Aorta (tissue), 5 donors: ENCODE measurements at regions not wholly inside any gene's neighbourhood (a gene's known extent, or its start where the extent isn't known, plus 50 kb on each side); places are given as distances from the start of the nearest gene placed in this dataset.

Source experiments
- ATAC-seq: fragments of 200-7000 bp; cut with Tn5 transposase; one replicate; pipeline ENCODE4 v1.9.1; 2022; ENCODE audit warnings: moderate library complexity; ENCODE audit not compliant: low FRiP score
- DNase-seq, 2 donors: peaks; one replicate each; pipeline ENCODE4 v3.0.0-alpha.2; 2020
- H3K27ac ChIP-seq, 2 donors: one replicate each; pipeline ENCODE4 v1.5.1; 2013; ENCODE audit warnings: low read length in 2 of 2, mild to moderate bottlenecking in 2 of 2, moderate library complexity in 2 of 2, control low read depth in 1 of 2, inconsistent platforms in 1 of 2, low read depth in 1 of 2
- H3K27me3 ChIP-seq, 2 donors: one replicate each; pipeline ENCODE4 v1.6.1; 2013; ENCODE audit warnings: control low read depth in 1 of 2, low read length in 1 of 2, mild to moderate bottlenecking in 1 of 2, moderate library complexity in 1 of 2; ENCODE audit not compliant: insufficient read depth in 2 of 2, control insufficient read depth in 1 of 2
- H3K36me3 ChIP-seq, 2 donors: one replicate each; pipeline ENCODE4 v1.6.1; 2013; ENCODE audit warnings: control low read depth in 1 of 2, low read length in 1 of 2, mild to moderate bottlenecking in 1 of 2; ENCODE audit not compliant: insufficient read depth in 2 of 2, control insufficient read depth in 1 of 2
- H3K4me1 ChIP-seq, 2 donors: one replicate each; pipeline ENCODE4 v1.6.1; 2013; ENCODE audit warnings: low read length in 2 of 2, control low read depth in 1 of 2, mild to moderate bottlenecking in 1 of 2, moderate library complexity in 1 of 2; ENCODE audit not compliant: insufficient read depth in 2 of 2, control insufficient read depth in 1 of 2
- H3K4me3 ChIP-seq, 2 donors: one replicate each; pipeline ENCODE4 v1.5.1; 2013; ENCODE audit warnings: low read length in 2 of 2, control low read depth in 1 of 2, mild to moderate bottlenecking in 1 of 2
- H3K9me3 ChIP-seq: one replicate; pipeline ENCODE4 v1.6.1; 2013; ENCODE audit warnings: mild to moderate bottlenecking, low read length; ENCODE audit not compliant: control insufficient read depth
- WGBS, 2 donors: extraction: QIAGEN DNeasy Blood & Tissue Kit; methylation state at CpG; one replicate each; pipeline ENCODE4 v1.1.7; 2013; 5-methylcytosine and 5-hydroxymethylcytosine counted together
- intact Hi-C, 2 donors: fragments of 100-400 bp; cut with DNase I; formaldehyde crosslinking; loops; one replicate each; pipeline versions ENCODE4 v1.14.2 to v1.15.0; 2022
- donor health status: healthy with polysubstance abuse.
- donor health status: Bipolar disorder and iron deficiency.
- donor health status: DM: no; HTN: no; CAD: no.
- donor health status: DM: no; HTN: no; CAD: no.
- donor health status: DM: yes; HTN: yes; CAD: no.

DNA sequence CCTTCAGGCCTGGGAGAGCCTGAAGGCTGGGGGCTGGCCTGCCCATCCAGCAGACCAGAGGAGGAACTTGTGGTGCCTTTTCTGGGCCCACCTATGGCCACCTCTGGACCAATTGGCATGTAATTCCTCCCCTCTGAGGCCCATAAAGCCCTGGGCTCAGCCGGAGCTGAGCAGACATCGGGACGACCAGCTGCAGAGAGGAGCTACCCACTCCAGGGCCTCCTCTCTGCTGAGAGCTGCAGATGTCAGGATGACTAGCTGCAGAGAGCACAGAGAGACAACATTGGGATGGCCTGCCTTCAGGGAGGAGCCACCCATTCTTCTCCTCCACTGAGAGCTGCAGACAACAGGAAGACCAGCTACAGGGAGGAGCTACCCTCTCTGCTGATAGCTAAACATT, 370.1 kb downstream of the CD83 start:
- ATAC-seq (no peak), DNase-seq (no peak)
- Histone ChIP-seq H3K27ac (no peak overlapping the region), H3K4me3 (no peak overlapping the region), H3K27me3 (no peaks in the 10 kb centered on the region), H3K36me3 (no peaks in the 10 kb centered on the region), H3K9me3 (no peaks in the 10 kb centered on the region), H3K4me1 (no peaks in the 10 kb centered on the region)
- 99 to 100% methylated on average over 3 of the region's 3 CpGs for WGBS, 2 donors
- intact Hi-C loops, result no loop called here

- intact Hi-C loops, result no loop called here
- H3K27ac ChIP-seq, result no peak overlapping the region
- H3K4me1 ChIP-seq, result no peaks in the 10 kb centered on the region
- H3K4me3 ChIP-seq, result no peak overlapping the region
- peaks cover under 1% of the 10 kb centered on the region for H3K9me3 ChIP-seq
- H3K27me3 ChIP-seq, result no peaks in the 10 kb centered on the region
- no peak for ATAC-seq
- no peaks in the 10 kb centered on the region for H3K36me3 ChIP-seq
- 95 to 96% methylated on average over 2 of the region's 2 CpGs for WGBS, 2 donors
- DNase-seq, result no peak
Observed at GRCh38 chr6:14488180-14488579, 370.6 kb downstream of the CD83 start.

DNA sequence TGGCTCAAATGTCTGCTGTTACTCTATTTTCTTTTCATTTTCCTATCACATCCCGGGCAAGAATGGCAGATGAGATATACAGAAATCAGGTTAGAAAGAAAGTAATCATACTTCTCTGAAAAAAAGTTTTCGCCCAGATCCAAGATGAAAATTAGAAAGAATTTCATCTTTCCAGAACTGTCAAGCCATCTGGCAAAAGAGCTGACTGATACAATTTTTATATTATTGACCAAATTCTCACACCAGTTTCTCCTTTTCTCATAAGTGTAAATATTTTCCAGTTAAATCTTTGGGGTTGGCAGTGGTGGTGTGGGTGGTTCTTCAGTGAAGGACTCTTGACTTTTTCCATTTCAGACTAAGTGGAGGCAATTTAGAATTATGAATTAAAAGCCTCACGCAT, 371.9 kb downstream of the CD83 start:
- H3K4me1 ChIP-seq, result no peaks in the 10 kb centered on the region
- H3K4me3 ChIP-seq, result no peak overlapping the region
- no peaks in the 10 kb centered on the region for H3K36me3 ChIP-seq
- DNase-seq, result no peak
- no peaks in the 10 kb centered on the region for H3K27me3 ChIP-seq
- 89 to 90% methylated on average over 3 of the region's 3 CpGs for WGBS, 2 donors
- ATAC-seq, result no peak
- H3K9me3 ChIP-seq, result peaks cover 1% of the 10 kb centered on the region
- intact Hi-C loops, result no loop called here
- no peak overlapping the region for H3K27ac ChIP-seq

GRCh38 chr6:14498748-14499147, 381.2 kb downstream of the CD83 start:
- Histone ChIP-seq H3K4me3 (no peak overlapping the region), H3K27me3 (no peaks in the 10 kb centered on the region), H3K4me1 (no peaks in the 10 kb centered on the region), H3K36me3 (no peaks in the 10 kb centered on the region), H3K27ac (no peak overlapping the region), H3K9me3 (no peaks in the 10 kb centered on the region)
- 74 to 82% methylated on average over 1 of the region's 1 CpG for WGBS, 2 donors
- no peak for ATAC-seq
- no peak for DNase-seq
- intact Hi-C loops, result no loop called here

GRCh38 chr6:14499309-14499708, 381.7 kb downstream of the CD83 start:
- H3K9me3 ChIP-seq, result no peaks in the 10 kb centered on the region
- H3K4me1 ChIP-seq, result no peaks in the 10 kb centered on the region
- WGBS, 2 donors, result 88 to 91% methylated on average over 4 of the region's 4 CpGs
- intact Hi-C loops, result no loop called here
- no peak overlapping the region for H3K4me3 ChIP-seq
- DNase-seq (no peak), ATAC-seq (no peak)
- H3K27me3 ChIP-seq, result no peaks in the 10 kb centered on the region
- no peaks in the 10 kb centered on the region for H3K36me3 ChIP-seq
- H3K27ac ChIP-seq, result no peak overlapping the region

GRCh38 chr6:14499841-14500240, 382.3 kb downstream of the CD83 start:
- no peak overlapping the region for H3K4me3 ChIP-seq
- no peak for ATAC-seq
- WGBS, 2 donors, result 13% methylated on average over 10 of the region's 10 CpGs

DNA sequence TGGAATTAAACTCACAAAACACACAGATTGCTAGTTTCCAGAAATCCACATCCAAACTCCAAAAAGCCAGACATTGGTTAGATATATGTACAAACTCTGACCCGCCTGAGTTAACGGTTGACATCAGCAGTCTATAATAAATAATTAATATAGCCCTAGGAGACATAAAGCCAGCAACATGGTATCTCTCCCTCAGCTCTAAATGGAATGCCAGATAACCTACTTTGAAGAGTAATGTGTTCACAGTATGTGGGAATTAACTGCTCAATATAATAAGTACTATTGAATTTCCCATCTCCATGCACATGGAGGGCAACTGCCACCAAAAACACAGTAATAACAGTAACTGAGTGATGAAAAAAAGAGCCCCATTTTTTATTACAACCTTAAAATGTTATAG, 383.2 kb downstream of the CD83 start:
- Histone ChIP-seq H3K27ac (no peak overlapping the region), H3K4me1 (no peaks in the 10 kb centered on the region), H3K36me3 (no peaks in the 10 kb centered on the region), H3K27me3 (no peaks in the 10 kb centered on the region), H3K9me3 (no peaks in the 10 kb centered on the region), H3K4me3 (no peak overlapping the region)
- intact Hi-C loops, result no loop called here
- no peak for ATAC-seq
- DNase-seq, result no peak
- 96 to 100% methylated on average over 2 of the region's 2 CpGs for WGBS, 2 donors

More at GRCh38 chr6:14499841-14500240, 382.3 kb downstream of the CD83 start:
- Histone ChIP-seq H3K36me3 (no peaks in the 10 kb centered on the region), H3K27me3 (no peaks in the 10 kb centered on the region), H3K9me3 (no peaks in the 10 kb centered on the region), H3K27ac (no peak overlapping the region), H3K4me1 (no peaks in the 10 kb centered on the region)
- intact Hi-C loops, result no loop called here
- no peak for DNase-seq

GRCh38 chr6:14501240-14501639, 383.7 kb downstream of the CD83 start:
- Histone ChIP-seq H3K4me3 (no peak overlapping the region), H3K4me1 (no peaks in the 10 kb centered on the region), H3K36me3 (no peaks in the 10 kb centered on the region), H3K27me3 (no peaks in the 10 kb centered on the region), H3K27ac (no peak overlapping the region), H3K9me3 (no peaks in the 10 kb centered on the region)
- intact Hi-C loops, result no loop called here
- no peak for DNase-seq
- 98% methylated on average over 7 of the region's 7 CpGs for WGBS, 2 donors
- ATAC-seq, result no peak

- Histone ChIP-seq H3K4me1 (no peaks in the 10 kb centered on the region), H3K27ac (no peak overlapping the region), H3K9me3 (no peaks in the 10 kb centered on the region), H3K4me3 (no peak overlapping the region), H3K36me3 (no peaks in the 10 kb centered on the region), H3K27me3 (no peaks in the 10 kb centered on the region)
- intact Hi-C loops, result no loop called here
- 87 to 90% methylated on average over 5 of the region's 5 CpGs for WGBS, 2 donors
- no peak for DNase-seq
- no peak for ATAC-seq
Observed at GRCh38 chr6:14501914-14502313, 384.3 kb downstream of the CD83 start.
